Immature natural killer cell (primary cell): ENCODE measurements at regions not wholly inside any gene's neighbourhood (a gene's known extent, or its start where the extent isn't known, plus 50 kb on each side); places are given as distances from the start of the nearest gene placed in this dataset.
"Not testable (repeated sequence)": the region's sequence is repeated elsewhere in the genome, so short reads cannot be mapped to it uniquely, and the experiment has no call there.

Experiments used
- DNase-seq, 3 donors: peaks; one replicate each; pipeline ENCODE4 v3.0.0; 2022; ENCODE audit warnings: mixed read lengths in 1 of 3
- H3K27ac Mint-ChIP-seq, 6 donors: one replicate each; pipeline ENCODE4 v1.8.0; 2020; ENCODE audit warnings: mixed read lengths in 6 of 6, mild to moderate bottlenecking in 5 of 6, inconsistent platforms in 4 of 6, moderate library complexity in 3 of 6
- H3K27me3 Mint-ChIP-seq, 3 donors: one replicate each; pipeline ENCODE4 v1.8.0; 2020 to 2021; ENCODE audit warnings: low read depth in 3 of 3, mild to moderate bottlenecking in 3 of 3, mixed read lengths in 3 of 3, moderate library complexity in 3 of 3, inconsistent platforms in 1 of 3
- H3K36me3 Mint-ChIP-seq, 3 donors: one replicate each; pipeline ENCODE4 v1.8.0; 2020; ENCODE audit warnings: mixed read lengths in 3 of 3, inconsistent platforms in 2 of 3, mild to moderate bottlenecking in 2 of 3
- H3K4me1 Mint-ChIP-seq, 2 donors: one replicate each; pipeline ENCODE4 v1.8.0; 2020; ENCODE audit warnings: inconsistent platforms in 2 of 2, mild to moderate bottlenecking in 2 of 2, mixed read lengths in 2 of 2, moderate library complexity in 1 of 2
- H3K4me3 Mint-ChIP-seq, 5 donors: one replicate each; pipeline ENCODE4 v1.8.0; 2020; ENCODE audit warnings: mild to moderate bottlenecking in 5 of 5, mixed read lengths in 5 of 5, inconsistent platforms in 3 of 5, moderate library complexity in 3 of 5
- H3K9me3 Mint-ChIP-seq, 6 donors: one replicate each; pipeline ENCODE4 v1.8.0; 2020; ENCODE audit warnings: mild to moderate bottlenecking in 6 of 6, mixed read lengths in 6 of 6, inconsistent platforms in 4 of 6, moderate library complexity in 3 of 6

DNA sequence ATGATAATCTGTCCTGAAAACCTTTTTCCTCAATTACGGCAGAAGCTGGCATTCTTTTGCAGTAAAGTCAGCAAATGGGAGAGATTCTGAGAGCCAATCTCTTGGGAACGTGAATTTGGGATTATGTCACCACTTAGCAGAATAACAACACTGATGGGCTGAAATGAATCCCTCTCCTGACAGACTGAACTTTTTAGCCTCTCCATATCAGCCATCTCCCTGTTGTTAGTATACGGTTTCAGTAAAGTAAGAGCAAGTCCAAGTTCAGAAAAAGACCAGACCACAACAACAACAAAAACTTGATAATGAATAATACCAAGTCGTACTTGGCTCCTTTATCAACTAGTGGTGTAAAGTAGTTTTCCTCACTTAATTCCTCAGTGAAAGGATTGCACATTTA lies 1048.8 kb downstream of the GATA3 start:
- Mint-ChIP-seq H3K9me3 (peaks cover 0 to 2% (median 0%) of the 10 kb centered on the region in 6 donors), H3K27me3 (peaks cover 0 to 3% (median 0%) of the 10 kb centered on the region in 3 donors)

DNA sequence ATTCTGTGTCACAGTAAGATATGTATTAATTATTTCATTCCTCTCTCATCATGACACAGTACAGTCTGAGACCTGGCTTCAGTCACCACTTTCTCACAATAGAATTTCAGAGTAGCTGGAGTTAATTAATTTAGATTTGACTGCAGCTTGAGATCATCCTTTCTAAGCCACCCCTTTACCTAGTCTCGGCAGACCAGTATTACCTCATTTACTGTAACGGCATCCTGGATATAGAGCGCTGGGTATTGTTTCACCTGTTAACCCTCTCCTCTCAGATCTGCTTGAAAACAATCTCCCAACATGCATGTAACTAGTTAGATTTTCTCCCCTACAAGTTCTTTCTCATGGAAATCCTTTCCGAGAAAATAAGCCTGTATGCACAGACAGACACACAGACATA lies 1057.5 kb downstream of the GATA3 start:
- Mint-ChIP-seq H3K4me1 (no peaks in the 10 kb centered on the region), H3K36me3 (no peaks in the 10 kb centered on the region), H3K27ac (no peak overlapping the region), H3K4me3 (no peak overlapping the region), H3K9me3 (peaks cover 0 to 2% (median 0%) of the 10 kb centered on the region in 6 donors), H3K27me3 (peaks cover 0 to 3% (median 0%) of the 10 kb centered on the region in 3 donors)
- no peak for DNase-seq

More for the DNA sequence above, 1048.8 kb downstream of the GATA3 start:
- Mint-ChIP-seq H3K4me3 (no peak overlapping the region), H3K4me1 (no peaks in the 10 kb centered on the region), H3K27ac (no peak overlapping the region), H3K36me3 (no peaks in the 10 kb centered on the region)
- DNase-seq: no peak

DNA sequence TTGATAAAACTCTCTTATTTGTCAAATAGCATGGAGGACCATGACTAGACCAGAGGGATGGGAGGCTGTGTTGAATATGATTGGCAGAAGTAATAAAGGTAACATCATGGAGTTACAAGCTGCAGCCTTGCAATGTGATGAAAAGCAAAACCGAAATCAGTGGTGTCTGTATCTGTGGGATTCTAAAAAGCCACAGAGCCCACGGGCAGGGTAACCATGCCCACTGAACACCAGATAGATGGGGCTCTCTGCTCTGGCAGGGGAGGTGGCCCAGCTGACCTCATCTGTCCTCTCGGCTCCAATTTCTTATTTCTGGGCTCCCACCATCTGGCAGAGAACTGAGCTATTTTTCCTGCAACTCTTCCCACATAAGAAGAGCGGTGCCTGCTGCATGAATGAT lies 1072.2 kb downstream of the GATA3 start:
- H3K27ac Mint-ChIP-seq: no peak overlapping the region
- H3K27me3 Mint-ChIP-seq: peaks cover 0 to 2% (median 0%) of the 10 kb centered on the region in 3 donors
- H3K4me1 Mint-ChIP-seq: no peaks in the 10 kb centered on the region
- no peak for DNase-seq
- no peak overlapping the region for H3K4me3 Mint-ChIP-seq
- peaks cover 0 to 3% (median 0%) of the 10 kb centered on the region in 6 donors for H3K9me3 Mint-ChIP-seq
- no peaks in the 10 kb centered on the region for H3K36me3 Mint-ChIP-seq

- no peak for DNase-seq
- no peaks in the 10 kb centered on the region for H3K9me3 Mint-ChIP-seq
- H3K4me3 Mint-ChIP-seq: no peak overlapping the region
- H3K27me3 Mint-ChIP-seq: peaks cover 0 to 3% (median 1%) of the 10 kb centered on the region in 3 donors
- H3K27ac Mint-ChIP-seq: no peak overlapping the region
- H3K36me3 Mint-ChIP-seq: no peaks in the 10 kb centered on the region
- no peaks in the 10 kb centered on the region for H3K4me1 Mint-ChIP-seq
Observed at GRCh38 chr10:9137368-9137767, 1082.9 kb downstream of the GATA3 start.

- H3K4me3 Mint-ChIP-seq, H3K27ac Mint-ChIP-seq, H3K36me3 Mint-ChIP-seq, H3K4me1 Mint-ChIP-seq, H3K27me3 Mint-ChIP-seq, H3K9me3 Mint-ChIP-seq, DNase-seq: not testable (repeated sequence)
Observed at GRCh38 chr10:9138829-9139228, 1084.3 kb downstream of the GATA3 start.

DNA sequence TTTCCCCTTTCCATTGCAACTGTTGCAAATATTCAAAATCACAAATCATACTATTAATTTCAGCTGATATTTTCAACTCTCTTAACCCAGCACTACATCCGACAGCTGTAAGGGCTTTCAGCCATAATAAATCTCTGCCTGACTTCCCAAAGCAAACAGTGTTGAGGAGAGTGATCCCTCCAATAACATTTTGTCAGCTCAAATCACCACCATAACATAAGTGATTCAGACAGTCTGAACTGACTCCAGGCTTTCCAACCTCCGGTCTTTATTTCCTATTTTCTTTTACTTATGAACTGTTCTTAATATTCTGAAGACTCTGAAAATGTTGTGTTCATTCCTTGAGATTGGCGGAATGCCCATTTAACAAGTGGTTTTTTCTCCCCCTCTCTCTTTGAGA lies 1085.9 kb downstream of the GATA3 start:
- no peaks in the 10 kb centered on the region for H3K4me1 Mint-ChIP-seq
- no peak overlapping the region for H3K4me3 Mint-ChIP-seq
- peaks cover 0 to 3% (median 0%) of the 10 kb centered on the region in 3 donors for H3K27me3 Mint-ChIP-seq
- H3K9me3 Mint-ChIP-seq: no peaks in the 10 kb centered on the region
- H3K27ac Mint-ChIP-seq: no peak overlapping the region
- H3K36me3 Mint-ChIP-seq: no peaks in the 10 kb centered on the region
- DNase-seq: no peak

DNA sequence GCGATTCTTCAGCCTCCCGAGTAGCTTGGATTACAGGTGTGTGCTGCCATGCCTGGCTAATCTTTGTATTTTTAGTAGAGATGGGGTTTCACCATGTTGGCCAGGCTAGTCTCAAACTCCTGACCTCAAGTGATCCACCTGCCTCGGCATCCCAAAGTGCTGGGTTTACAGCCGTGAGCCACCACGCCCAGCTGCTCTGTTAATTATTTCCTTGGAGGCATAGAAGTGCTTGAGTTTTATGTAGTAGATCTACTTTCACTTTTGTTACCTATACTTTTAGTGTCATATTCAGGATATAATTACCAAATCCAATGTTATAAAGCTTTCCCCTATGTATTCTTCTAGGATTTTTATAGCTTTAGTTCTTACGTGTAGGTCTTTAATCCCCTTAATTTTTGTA lies 1093.0 kb downstream of the GATA3 start:
- no peaks in the 10 kb centered on the region for H3K36me3 Mint-ChIP-seq
- H3K27ac Mint-ChIP-seq: no peak overlapping the region
- H3K27me3 Mint-ChIP-seq: peaks cover 0 to 2% (median 0%) of the 10 kb centered on the region in 3 donors
- H3K4me3 Mint-ChIP-seq: no peak overlapping the region
- DNase-seq: no peak
- H3K9me3 Mint-ChIP-seq: peaks cover 0 to 2% (median 0%) of the 10 kb centered on the region in 6 donors
- H3K4me1 Mint-ChIP-seq: no peaks in the 10 kb centered on the region

DNA sequence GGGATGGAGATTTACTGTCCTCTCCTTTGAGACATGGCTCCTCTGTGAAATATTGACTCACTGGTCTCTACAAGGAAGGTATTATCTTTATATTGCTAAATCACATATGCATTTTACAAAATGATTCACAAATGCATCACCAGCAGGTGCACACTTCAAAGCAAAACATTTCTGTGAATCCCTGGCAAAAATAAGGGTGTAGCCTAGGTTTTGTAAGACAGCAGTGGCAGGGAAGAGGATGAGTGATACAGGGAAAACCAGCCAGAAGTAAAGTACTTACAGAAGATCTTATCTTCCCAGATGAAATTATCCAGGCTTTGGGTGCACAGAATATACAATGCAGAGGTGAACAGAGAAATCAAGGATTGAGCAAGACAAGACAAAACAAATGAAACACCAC lies 1094.6 kb downstream of the GATA3 start:
- Mint-ChIP-seq H3K4me1 (no peaks in the 10 kb centered on the region), H3K4me3 (no peak overlapping the region), H3K27ac (no peak overlapping the region), H3K27me3 (peaks cover 0 to 4% (median 0%) of the 10 kb centered on the region in 3 donors), H3K9me3 (peaks cover 0 to 2% (median 0%) of the 10 kb centered on the region in 6 donors), H3K36me3 (no peaks in the 10 kb centered on the region)
- DNase-seq: no peak

GRCh38 chr10:9153057-9153456 lies 1098.6 kb downstream of the GATA3 start:
- not testable (repeated sequence) for H3K36me3 Mint-ChIP-seq, DNase-seq, H3K4me1 Mint-ChIP-seq, H3K4me3 Mint-ChIP-seq, H3K9me3 Mint-ChIP-seq, H3K27me3 Mint-ChIP-seq, H3K27ac Mint-ChIP-seq

DNA sequence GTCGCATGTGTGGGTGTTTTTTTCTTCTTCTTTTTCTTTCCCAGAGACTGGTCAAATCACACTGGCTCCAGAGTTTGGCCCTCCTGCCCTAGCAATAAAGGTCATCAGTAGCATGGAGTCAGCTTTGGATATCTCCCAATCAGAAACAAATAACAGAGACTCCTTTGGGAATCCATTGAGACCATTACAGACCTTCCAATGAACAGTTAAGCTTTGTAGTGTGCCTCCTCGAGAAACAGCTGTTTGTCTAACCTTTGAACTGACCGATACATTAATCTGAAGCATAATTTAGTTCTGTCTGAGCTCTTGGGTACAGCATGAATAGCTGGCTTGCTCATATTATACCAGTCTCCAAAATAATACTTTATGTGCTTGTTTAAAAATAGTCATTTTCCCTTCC lies 1103.2 kb downstream of the GATA3 start:
- Mint-ChIP-seq H3K27ac (no peak overlapping the region), H3K27me3 (peaks cover 4 to 12% (median 6%) of the 10 kb centered on the region in 3 donors), H3K9me3 (peaks cover 0 to 5% (median under 1%) of the 10 kb centered on the region in 6 donors), H3K4me1 (no peaks in the 10 kb centered on the region), H3K4me3 (no peak overlapping the region), H3K36me3 (no peaks in the 10 kb centered on the region)
- DNase-seq: no peak

DNA sequence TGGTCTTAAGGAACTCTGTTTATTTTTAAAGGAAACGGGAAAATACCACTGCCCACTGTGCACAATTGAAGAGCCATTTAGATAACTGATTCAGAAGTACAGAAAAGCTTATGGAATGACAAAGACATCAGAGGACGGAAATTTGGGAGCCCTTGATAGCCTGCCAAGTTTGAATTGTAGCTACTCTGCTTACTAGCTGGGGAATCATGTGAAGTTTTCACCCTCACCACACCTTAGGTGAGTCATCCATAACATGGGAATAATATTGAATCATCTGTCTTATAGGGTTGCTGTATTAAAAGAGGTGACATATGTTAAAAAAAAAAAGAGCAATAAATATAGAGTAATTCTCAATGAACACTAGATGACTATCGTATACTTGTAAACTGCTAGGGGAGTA lies 1104.2 kb downstream of the GATA3 start:
- H3K27ac Mint-ChIP-seq: no peak overlapping the region
- H3K4me1 Mint-ChIP-seq: no peaks in the 10 kb centered on the region
- H3K27me3 Mint-ChIP-seq: peaks cover 4 to 10% (median 6%) of the 10 kb centered on the region in 3 donors
- no peak for DNase-seq
- no peak overlapping the region for H3K4me3 Mint-ChIP-seq
- no peaks in the 10 kb centered on the region for H3K36me3 Mint-ChIP-seq
- H3K9me3 Mint-ChIP-seq: peaks cover 0 to 8% (median under 1%) of the 10 kb centered on the region in 6 donors

DNA sequence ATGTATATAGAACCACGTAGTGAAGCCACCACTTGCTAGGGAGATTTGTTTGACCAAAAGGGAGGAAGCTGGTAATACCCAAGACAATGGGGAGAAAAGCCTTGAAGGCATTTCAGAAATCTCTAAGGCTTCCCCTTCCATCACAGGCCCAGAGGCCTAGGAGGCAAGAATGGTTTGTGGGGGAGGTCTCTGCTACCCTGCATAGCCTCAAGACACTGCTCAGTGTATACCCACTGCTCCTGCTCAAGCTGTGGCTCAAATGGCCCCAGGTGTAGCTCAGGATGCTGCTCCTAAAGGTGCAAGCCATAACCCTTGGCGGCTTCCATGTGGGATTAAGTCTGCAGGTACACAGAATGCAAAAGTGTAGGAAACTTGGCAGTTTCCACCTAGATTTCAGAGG lies 1105.8 kb downstream of the GATA3 start:
- peaks cover 0 to 11% (median under 1%) of the 10 kb centered on the region in 6 donors for H3K9me3 Mint-ChIP-seq
- no peaks in the 10 kb centered on the region for H3K36me3 Mint-ChIP-seq
- H3K4me3 Mint-ChIP-seq: no peak overlapping the region
- H3K4me1 Mint-ChIP-seq: no peaks in the 10 kb centered on the region
- DNase-seq: no peak
- no peak overlapping the region for H3K27ac Mint-ChIP-seq
- H3K27me3 Mint-ChIP-seq: peaks cover 4 to 9% (median 5%) of the 10 kb centered on the region in 3 donors

GRCh38 chr10:9163699-9164098 lies 1109.2 kb downstream of the GATA3 start:
- Mint-ChIP-seq H3K9me3 (peaks cover 0 to 11% (median under 1%) of the 10 kb centered on the region in 6 donors), H3K27ac (no peak overlapping the region), H3K27me3 (peaks cover 0 to 5% (median 0%) of the 10 kb centered on the region in 3 donors), H3K4me1 (no peaks in the 10 kb centered on the region), H3K4me3 (no peak overlapping the region), H3K36me3 (no peaks in the 10 kb centered on the region)
- no peak for DNase-seq

GRCh38 chr10:9166770-9167169 lies 1112.3 kb downstream of the GATA3 start:
- H3K27ac Mint-ChIP-seq: no peak overlapping the region
- peaks cover 0 to 6% (median 0%) of the 10 kb centered on the region in 6 donors for H3K9me3 Mint-ChIP-seq
- H3K27me3 Mint-ChIP-seq: no peaks in the 10 kb centered on the region
- H3K4me3 Mint-ChIP-seq: no peak overlapping the region
- no peaks in the 10 kb centered on the region for H3K4me1 Mint-ChIP-seq
- no peak for DNase-seq
- H3K36me3 Mint-ChIP-seq: no peaks in the 10 kb centered on the region

GRCh38 chr10:9172276-9172675 lies 1117.8 kb downstream of the GATA3 start:
- Mint-ChIP-seq H3K27me3 (peaks cover 0 to 9% (median 0%) of the 10 kb centered on the region in 3 donors), H3K4me3 (no peak overlapping the region), H3K36me3 (no peaks in the 10 kb centered on the region), H3K9me3 (peaks cover 0 to 2% (median 0%) of the 10 kb centered on the region in 6 donors), H3K4me1 (no peaks in the 10 kb centered on the region), H3K27ac (no peak overlapping the region)
- no peak for DNase-seq
